ENCODE measurements at regions not wholly inside any gene's neighbourhood (a gene's known extent, or its start where the extent isn't known, plus 50 kb on each side); places are given as distances from the start of the nearest gene placed in this dataset.
A peak's percentile ranks its signal among the peaks of the same experiment; 100 is the strongest.
"Not testable (repeated sequence)": the region's sequence is repeated elsewhere in the genome, so short reads cannot be mapped to it uniquely, and the experiment has no call there.

DNA sequence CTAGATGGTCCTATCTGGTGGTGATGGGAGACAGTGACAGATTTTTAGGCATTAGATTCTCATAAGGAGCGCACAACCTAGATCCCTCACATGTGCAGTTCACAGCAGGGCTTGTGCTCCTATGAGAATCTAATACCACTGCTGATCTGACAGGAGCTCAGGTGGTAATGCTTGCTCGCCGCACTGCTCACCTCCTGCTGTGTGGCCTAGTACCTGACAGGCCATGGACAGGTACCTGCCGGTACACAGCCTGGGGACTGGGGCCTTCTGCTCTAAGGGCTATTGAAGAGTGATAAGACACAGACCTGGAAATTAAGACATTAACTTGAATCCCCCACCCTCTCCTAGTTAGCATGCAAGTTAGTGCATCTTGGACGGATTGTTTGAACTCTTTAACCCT, 64.4 kb downstream of the KLRB1 start:
- DNase-seq = not testable (repeated sequence)

DNA sequence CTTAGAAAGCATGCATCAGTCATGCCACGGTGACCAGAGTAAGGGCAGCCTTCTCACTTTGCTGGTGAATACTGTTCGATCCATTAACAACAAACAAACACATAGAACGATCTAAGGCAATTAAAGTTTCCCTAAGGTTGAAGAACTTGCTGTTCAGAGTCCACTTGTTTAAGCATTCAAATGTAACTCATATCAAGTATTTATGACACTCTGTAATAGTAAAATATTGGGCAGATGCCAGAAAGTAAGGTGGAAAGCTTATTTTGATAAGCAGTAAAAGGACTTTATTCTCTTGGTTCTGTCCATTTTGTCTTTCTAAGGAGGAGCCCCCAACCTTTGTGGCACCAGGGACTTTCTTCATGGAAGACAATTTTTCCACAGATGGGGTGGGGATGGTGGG, 64.9 kb downstream of the KLRB1 start:
- not testable (repeated sequence) for DNase-seq

DNA sequence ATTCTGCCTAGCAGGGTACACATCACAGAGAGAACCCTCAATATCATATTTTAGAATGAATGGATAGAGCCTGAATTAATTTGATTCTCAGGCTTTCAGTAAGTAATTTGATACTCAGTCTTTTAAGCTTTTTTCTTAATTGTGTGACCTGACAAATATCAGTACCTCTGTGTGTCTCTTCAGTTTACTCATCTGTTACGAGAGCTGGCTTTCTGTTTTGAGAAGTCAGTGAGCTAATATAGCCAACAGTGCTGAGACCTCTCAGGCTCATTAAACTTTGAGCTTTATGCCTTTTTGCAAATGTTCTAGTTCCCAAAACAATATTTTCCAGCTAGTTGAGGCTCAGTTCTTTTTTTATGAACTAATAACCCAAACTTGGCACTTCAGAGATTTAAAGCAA, 91.8 kb downstream of the KLRB1 start:
- DNase-seq = not testable (repeated sequence)

DNA sequence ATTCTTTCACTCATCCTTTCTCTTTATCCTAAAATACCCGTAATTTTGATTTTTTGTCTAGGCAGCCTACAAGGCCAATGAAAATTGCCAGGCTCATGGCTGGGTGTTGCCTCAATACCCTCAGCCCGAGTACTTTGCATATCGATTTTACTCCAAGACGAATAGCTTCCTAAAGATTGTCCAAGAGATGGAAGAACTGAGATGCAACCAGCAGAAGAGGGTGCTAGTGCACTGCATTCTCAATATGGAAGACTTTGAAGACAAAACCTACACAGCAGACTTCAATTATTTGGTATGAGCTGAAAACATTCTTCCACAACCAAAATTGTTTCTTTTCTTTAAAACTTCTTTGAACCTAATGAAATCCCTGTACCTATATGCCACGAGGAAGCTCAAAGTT, 95.0 kb downstream of the KLRB1 start:
- DNase-seq = not testable (repeated sequence)

DNA sequence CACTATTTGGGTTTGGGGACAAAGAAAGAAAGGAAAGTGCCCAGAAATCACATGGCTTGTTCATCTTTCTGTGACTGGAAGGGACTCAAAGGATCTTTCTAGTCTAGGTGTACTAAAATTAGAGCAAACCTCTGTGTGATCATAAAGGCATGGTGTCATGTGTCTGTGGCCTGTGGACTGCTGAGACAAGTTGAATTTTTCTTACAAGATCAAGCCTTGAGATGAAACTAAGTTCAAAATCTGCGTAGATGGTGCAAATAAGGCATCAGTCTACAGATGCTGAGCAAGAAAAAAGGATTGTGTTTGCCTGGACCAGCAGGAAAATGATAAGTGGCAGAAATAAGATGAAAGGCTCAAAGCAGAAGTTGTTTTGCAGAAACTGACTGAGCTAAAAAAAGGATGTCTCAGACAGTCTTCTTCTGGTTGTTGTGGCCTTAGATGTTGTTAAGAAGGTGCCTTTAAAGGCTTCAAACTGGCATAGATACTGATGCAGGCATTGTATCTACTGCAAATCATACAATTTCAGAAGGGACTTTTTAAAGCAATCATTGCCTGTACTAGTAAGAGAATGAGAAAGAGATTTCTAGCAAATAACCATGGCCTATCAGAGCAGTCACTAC, 97.2 kb downstream of the KLRB1 start:
- DNase-seq = not testable (repeated sequence)

DNA sequence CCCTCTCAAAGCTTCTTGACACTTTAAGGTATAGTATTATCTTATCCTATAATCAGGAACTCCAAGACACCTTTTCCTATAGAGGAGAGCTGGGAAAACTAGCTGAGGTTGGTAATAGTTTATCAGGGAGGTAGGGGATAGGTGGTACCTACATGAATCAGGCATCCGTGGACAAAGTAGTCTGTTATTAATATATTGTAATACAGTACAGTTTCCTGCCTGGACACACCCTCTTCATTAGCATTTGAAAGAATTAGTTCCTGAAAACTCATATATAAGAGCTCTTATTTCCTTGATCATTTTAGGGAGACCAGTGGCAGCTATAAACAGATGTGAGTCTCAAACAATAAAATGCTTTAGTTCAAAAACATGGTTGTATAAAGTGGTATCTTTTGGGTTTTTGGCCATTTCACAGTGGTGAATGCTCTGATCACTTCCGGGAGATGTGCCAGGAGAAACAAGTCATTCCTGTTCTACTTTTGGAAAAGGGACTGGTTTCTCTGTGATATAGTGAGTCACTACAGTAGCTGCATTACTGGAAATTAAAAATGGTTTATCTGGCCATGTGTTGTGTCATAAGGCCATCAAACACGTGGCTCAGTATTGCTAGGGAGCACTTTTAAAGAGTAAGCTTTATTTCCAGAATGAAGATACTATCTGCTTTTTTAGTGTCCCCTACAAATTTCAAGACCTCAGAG, 98.1 kb downstream of the KLRB1 start:
- peak; percentile 70 for DNase-seq

DNA sequence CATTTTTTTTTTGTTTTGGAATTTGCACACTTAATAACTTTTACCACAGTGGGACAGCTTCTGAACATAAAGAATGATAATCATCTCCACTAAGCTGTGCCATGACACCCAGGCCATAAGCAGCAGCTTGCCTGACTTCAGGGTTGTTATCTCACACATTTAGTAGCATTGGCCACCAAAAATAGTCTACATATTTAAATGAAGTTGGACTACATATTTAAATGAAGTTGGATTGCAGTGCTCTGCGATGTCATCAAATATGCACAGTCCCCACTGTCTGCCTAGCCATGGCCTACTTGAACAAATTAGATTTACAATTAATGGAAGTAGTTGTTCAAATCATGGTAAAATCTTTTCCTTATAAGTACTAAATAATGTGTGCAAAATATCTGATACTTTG, 101.0 kb downstream of the KLRB1 start:
- DNase-seq = no peak

DNA sequence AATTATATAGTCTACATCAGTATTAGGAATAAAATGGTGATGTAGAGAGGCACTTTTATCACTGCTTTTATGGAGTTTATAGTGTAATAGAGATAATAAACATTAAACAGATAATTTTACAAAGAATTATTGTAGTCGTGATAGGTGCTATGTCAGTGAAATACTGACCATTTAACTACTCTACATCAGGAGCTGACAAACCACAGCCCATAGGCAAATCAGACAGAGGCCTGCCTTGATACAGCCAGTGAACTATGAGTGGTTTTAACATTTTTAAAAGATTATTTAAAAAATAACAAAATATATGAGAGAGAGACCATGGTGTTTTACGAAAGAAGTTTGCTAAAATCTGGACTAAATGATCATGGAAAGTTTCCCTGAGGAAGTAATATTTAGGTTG, 104.3 kb downstream of the KLRB1 start:
- not testable (repeated sequence) for DNase-seq

DNA sequence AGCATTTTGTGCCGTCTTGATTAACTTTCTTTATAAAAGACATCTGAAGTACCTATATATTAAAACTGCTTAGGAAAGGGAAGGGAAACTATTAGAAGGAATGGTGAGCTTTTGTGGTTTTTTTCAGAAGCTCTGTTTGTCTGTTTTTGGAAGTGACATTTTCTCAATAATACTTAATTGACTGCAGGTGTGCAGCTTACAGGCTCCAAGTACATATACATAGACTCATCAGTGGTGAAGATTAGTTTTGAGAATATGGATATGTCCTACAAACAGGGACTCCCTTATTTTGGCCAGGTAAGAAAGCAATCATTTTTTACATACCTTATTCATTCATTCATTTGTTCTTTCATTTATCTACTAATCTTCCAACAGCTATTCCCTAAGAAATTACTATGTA, 104.9 kb downstream of the KLRB1 start:
- DNase-seq = not testable (repeated sequence)

DNA sequence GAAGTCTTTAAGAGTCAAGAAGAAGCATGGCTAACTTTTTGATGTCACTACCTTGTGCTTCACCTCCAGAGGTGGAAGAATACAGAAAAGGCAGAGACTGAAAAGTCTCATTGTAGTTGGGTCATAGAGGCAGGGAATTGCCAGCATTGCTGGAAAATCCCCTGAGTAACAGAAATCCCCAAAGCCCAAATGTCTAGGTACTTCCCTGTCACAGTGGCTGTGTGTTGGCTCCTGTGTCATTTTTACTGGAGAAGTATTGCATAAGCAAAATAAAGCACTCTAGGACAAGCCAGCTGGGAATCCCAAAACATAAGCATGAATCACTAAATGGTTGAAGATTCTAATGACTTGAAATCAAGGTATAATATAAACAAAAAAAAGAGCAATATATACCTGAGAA, 114.4 kb downstream of the KLRB1 start:
- not testable (repeated sequence) for DNase-seq

DNA sequence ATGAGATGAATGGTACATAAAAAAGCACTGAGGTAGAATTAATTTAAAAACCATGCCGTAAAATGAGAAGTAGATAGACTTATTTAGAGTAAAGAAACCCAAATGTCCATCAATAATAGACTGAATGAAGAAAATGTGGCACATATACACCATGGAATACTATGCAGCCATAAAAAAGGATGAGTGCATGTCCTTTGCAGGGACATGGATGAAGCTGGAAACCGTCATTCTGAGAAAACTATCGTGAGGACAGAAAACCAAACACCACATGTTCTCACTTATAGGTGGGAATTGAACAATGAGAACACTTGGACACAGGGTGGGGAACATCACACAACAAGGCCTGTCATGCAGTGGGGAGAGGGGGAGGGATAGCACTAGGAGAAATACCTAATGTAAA, 126.4 kb downstream of the KLRB1 start:
- DNase-seq = not testable (repeated sequence)

DNA sequence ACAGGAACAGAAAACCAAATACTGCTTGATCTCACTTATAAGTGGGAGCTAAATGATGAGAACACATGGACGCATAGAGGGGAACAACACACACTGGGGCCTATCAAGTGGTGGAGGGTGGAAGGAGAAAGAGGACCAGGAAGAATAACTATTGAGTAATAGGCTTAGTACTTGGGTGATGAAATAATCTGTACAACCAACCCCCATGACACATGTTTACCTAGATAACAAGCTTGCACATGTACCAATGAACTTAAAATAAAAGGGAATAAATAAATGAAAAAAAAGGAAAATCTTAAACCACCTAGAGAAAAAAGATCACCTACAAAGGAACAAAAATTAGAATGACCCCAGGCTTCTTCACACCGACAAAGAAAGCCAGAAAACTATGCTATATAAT, 133.5 kb downstream of the KLRB1 start:
- DNase-seq = not testable (repeated sequence)

DNA sequence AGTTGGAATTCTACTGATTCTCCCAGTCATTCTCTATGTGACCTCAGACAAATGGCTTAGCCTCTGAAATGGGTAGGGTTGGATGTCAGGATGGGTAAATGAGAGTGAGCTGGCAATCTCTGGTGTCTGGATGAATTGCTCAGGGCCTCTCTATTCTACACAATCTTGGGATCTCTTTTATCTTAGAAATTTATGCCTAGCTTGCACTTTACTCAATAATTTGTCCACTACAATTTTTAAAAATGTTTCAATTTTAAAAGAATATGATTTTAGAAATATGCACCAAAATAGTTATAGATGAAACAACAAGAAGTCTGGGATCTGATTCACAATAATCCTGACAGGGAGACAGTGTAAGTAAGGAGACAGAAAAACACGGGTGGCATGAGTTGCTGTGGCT, 134.1 kb downstream of the KLRB1 start:
- not testable (repeated sequence) for DNase-seq

DNA sequence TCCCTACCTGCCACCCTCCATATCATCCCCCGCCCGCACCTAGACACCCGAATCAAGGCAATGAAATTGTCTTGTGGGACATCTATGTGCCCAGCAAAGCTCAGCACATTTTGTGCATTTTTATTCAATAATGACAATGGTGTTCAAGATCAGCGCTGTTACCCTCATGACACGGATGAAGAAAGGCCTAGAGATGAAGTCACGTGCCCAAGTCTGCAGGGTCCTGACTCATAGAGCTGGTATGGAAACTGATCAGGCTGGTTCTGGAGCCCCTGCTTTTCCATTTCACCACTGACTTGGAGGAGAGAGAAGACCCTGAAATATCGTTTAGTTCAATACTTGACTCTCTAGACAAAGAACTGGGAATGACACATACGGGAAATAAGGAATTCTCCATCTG, 136.2 kb downstream of the KLRB1 start:
- DNase-seq = not testable (repeated sequence)

DNA sequence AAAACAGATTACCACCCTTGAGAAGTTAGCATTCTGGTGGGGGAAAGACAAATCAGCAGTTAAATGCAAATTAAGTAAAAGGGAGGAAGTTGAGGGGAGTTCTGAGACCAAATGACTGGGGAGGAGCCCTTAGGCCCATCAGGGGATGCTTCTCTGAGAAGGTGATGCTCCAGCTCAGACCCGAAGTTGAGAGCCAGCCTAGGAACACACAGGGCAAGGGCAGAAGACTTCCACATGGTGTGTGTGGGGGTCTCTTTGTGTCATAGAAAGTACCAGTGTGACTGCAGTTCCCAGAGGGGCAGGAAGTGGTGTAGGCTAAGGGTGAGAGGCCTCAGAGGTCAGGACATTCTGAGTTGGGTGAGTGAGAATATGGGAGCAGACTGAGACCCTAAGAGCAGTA, 137.3 kb downstream of the KLRB1 start:
- not testable (repeated sequence) for DNase-seq

DNA sequence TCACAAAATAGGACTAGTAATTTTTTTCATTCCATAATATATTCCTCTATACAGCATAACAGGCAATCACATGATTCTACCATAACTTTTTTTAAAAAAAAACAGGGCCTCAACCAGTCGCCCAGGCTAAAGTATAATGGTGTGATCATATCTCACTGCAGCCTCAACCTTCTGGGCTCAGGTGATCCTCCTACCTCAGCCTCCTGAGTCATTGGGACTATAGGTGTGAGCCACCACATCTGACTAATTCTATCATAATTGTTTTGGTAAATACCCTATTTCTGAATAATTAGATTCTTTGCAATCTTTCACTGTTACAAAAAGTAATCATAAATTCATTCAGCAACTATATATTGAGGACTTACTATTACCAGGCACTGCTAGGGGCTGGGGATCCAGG, 137.8 kb downstream of the KLRB1 start:
- not testable (repeated sequence) for DNase-seq

DNA sequence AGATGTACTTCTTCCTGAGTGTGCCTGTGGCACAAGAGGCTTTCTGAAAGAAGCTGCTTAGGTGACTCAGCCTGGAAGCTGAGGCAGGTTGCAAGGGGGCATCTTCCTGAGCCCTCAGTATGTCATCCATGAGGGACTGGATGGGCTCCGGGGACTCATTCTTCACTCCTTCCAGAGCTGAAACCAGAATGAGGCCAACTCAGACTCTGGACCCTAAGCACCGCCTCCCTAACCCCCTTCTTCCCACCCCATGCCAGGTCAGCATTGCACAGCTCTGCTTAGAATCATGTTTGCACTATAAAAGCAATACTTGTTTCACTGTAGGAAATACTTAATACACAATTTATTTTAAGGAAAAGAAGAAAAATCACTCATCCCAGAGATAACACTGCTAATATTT, 138.3 kb downstream of the KLRB1 start:
- DNase-seq = not testable (repeated sequence)

DNA sequence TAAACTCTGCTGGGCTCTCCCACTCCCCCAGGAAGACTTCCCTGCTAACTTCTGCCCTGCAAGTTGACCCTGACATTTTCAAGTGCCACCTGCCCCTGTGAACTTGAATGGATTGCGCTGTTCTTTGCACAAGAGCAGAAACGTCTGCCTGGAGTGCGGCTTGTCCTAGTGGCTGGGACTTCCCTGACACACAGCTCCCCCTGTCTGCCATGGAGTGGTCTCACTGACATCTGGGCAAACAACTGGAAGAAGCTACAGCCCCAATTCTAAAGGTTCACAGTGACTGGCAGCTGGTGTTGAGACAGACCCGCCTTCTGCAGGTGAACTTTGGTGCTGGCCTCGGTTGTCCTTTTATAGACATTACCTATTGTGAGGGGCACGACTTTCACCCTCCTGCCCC, 138.7 kb downstream of the KLRB1 start:
- DNase-seq = peak; percentile 28

DNA sequence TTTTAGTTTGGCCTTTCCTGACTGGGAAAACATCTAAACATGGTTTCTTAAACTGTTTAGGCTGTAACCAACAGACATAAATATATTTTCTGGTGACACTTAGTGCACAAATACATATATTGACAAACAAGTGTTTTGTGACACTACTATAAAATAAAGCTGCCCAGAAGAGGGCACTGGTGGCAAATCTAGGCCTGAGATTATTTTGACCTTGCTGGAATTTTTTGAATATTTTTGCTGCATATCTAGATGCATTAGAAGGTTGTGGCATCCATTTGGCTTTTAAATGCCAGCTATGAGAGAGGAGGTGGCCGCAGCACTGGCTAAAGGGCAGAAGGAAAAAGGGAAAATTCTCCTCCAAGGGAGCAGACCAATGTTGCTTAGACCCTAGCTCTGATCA, 139.6 kb downstream of the KLRB1 start:
- not testable (repeated sequence) for DNase-seq

DNA sequence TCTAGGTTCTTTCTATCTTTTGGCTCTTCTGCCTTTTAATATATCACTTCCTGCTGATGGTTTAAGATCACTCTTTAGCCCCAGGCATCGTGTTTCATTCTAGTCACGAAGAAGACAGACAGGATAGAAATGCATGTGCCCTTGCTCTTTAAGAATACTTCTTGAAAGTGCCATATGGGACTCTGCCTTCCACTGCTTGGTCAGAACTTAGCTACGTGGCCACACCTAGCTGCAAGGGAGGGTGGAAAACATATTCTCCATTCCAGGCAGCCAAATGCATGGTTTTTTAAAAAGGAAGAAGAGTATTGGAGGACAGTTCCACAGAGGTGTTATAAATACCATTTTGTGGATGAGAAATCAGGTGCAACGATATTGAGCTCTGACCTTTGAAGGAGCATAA, 143.3 kb downstream of the KLRB1 start:
- no peak for DNase-seq

DNA sequence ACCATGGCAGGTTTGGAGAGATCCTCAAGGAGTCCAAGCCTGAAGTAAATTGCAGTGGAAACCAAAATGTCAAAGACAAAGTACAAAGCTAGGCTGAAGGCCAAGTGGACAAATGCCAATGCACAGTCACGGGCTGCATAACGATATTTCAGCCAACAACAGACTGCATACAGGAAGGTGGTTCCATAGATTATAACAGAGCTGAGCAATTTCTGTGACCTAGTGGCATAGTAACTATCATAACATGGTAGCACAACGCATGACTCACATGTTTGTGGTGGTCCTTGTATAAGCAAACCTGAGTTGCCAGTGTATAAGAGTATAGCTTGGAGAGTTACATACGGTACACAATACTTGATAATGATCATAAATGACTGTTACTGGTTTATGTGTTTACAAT, 152.2 kb downstream of the KLRB1 start:
- DNase-seq = not testable (repeated sequence)

DNA sequence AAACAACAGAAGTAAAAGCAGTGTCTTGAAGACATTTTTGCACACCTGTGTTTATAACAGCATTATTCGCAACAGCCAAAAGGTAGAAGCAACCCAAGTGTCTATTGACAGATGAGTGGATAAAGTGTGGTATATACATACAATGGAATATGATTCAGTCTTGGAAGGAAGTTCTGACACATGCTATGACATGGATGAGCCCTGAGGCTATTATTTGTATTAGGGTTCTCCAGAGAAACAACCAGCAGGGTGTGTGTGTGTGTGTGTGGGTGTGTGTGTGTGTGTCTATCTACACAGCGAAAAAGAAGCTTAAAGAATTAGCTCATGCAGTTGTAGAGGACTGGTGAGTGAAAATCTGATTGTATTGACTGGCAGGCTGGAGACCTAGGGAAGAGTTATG, 153.7 kb downstream of the KLRB1 start:
- not testable (repeated sequence) for DNase-seq

DNA sequence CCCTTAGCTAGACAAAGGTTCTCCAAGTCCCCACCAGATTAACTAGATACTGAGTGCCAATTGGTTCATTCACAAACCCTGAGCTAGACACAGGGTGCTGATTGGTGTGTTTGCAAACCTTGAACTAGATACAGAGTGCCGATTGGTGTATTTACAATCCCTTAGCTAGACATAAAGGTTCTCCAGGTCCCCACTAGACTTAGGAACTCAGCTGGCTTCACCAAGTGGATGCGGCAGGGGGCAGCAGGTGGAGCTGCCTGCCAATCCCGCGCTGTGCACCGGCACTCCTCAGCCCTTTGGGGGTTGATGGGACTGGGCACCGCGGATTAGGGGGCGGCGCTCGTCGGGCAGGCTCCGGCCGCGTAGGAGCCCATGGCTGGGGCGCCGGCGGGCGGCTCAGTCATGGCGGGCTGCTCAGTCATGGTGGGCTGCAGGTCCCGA, 157.6 kb downstream of the KLRB1 start:
- not testable (repeated sequence) for DNase-seq

DNA sequence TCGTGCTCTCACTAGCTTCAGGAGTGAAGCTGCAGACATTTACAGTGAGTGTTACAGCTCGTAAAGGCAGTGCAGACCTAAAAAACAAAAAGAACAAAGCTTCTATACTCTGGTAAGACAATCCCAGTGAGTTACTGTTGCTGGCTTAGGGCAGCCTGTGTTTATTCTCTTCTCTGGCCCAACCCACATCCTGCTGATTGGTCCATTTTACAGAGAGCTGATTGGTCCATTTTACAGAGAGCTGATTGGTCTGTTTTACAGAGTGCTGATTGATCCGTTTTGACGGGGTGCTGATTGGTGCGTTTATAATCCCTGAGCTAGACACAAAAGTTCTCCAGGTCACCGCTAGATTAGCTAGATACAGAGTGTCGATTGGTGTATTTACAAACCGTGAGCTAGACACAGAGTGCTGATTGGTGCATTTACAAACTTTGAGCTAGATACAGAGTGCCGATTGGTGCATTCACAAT, 158.0 kb downstream of the KLRB1 start:
- DNase-seq = not testable (repeated sequence)

DNA sequence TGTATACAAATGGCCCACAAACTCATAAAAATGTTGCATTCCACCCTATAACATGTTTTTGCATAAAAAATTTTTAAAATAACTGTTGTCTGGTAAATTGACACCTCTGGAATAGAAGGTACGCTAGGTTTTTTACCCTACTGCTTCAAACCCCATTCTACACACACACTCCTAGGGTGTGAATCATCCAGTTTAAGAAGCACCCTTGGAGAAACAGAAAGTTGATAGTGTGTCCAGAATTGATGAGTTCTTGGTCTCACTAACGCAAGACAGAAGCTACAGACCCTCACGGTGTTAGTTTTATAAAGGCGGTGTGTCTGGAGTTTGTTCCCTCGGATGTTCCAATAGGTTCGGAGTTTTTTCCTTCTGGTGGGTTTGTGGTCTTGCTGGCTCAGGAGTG, 158.5 kb downstream of the KLRB1 start:
- DNase-seq = no peak

Data from fibroblast of upper back skin (primary cell).